NCI-H524 (cell line): ENCODE measurements at regions not wholly inside any gene's neighbourhood (a gene's known extent, or its start where the extent isn't known, plus 50 kb on each side); places are given as distances from the start of the nearest gene placed in this dataset.
A peak's percentile ranks its signal among the peaks of the same experiment; 100 is the strongest.

ENCODE experiments used
- DNase-seq, 2 experiments: peaks; one replicate each; lab custom pipeline; 2025; lab: John Stamatoyannopoulos, UW

DNA sequence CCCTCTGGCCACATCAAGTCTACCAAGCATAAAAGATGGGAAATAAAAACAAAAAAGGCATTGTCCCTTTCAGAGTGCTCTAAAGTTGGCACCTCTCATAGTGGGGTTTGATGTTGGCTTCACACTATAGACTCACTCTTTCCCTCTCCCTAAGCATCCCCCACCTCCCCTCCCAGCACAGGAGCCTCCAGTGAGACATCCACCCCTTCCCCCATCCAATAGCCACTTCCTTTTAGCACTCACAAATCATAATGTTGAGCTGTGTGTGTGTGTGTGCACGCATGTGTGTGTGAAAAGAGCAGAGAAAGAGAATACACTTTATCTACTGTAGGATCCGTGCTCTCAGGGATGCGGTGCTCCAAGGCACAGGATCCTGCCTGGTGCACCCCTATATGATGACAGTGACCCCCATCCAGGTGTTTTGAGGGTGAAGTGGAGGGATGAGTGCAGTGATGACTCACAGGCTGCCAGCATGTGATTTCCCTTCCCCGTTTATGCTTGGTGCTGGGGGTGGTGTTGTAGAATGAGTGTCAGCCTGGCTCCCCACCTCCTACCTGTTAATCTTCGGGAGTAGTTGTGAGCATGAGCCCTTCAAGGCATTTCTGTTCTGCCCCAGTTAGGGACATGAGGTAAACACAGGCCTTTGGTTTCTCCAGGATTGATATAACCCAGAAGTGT lies 235.2 kb upstream of the B3GAT1 start:
- DNase-seq = no peak

DNA sequence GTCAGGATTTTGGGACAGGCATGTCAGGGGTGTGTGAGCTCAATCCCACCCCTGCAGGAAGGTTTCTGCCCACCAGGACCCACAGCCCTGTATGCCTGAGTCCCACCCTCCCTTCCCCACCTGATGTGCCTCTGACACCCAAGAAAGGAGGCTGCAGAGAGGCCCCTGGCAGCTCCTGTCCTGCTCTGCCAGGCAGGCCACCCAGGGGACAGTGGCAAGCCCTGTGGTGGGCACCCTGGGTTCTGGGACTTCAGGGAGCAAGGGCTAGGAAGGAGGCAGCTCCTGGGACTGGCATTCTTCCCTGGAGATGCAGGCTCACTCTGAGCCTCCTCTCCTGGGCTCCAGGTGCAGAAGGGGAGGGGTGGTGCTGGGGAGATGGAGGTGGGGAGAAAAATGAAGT lies 234.5 kb upstream of the B3GAT1 start:
- no peak for DNase-seq

DNA sequence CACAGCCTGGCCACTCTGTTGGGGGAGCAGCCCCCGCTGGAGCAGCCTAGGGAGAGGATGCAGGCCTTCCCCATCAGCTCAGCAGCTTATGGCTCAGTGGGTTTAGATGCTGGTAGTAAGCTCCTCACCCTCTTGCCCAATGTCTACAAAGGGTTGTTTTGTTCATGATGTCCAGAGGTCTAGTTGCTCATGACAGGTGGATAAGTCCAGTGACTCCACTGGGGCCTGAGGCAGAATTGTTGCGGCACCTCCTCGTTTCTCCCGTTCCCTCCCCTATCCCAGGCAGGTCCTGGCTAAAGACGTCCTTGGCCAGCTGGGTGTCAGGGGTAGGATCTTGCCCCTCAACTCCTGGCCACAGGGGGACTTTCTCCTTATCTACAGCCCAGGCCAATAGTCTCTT lies 233.5 kb upstream of the B3GAT1 start:
- no peak for DNase-seq

DNA sequence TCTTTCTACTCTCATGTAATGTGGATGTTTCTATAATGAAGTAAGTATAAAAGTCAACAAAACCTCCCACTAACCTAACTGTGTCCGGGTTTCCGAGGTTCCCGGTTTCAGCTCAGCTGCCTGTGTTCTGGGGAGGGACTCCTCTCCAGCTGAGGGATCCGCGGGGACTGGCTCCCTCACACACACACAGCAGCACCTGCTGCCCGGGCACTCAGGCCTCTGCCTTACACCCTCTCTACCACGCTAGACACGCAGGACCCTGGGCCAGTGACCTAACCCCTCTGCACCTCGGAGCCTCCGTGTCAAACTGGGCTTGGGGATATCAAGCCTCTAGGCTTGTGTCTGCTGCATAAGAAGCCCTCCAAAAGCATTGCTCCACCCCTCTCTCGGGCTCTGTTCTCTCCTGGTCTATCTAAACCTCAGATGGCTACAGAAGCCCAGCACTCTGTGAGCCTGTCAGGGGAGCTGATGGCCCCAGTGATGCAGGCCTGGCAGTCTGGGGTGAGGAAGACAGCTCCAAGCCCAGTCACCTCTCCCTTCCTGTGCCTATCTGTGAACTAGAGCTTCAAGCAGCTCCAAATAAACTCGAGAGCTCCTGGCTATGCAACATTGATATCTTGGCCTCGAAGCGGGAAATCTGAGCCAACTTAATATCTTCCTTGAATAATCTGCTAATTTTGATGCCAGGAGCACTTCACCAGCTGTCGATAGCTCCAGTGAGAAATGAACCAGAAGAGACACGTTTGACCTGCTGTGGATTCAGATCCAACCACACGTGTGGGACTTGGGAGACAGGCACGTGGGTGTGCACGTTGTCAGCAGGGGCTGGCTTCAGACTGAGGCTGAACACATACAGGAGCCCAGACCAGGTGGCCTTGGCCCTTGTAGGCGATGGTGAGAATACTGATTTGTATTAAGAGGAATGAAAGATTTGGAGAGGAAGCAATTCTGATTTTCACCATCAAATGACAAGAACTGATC lies 232.7 kb upstream of the B3GAT1 start:
- peak; percentile 78 to 85 for DNase-seq

DNA sequence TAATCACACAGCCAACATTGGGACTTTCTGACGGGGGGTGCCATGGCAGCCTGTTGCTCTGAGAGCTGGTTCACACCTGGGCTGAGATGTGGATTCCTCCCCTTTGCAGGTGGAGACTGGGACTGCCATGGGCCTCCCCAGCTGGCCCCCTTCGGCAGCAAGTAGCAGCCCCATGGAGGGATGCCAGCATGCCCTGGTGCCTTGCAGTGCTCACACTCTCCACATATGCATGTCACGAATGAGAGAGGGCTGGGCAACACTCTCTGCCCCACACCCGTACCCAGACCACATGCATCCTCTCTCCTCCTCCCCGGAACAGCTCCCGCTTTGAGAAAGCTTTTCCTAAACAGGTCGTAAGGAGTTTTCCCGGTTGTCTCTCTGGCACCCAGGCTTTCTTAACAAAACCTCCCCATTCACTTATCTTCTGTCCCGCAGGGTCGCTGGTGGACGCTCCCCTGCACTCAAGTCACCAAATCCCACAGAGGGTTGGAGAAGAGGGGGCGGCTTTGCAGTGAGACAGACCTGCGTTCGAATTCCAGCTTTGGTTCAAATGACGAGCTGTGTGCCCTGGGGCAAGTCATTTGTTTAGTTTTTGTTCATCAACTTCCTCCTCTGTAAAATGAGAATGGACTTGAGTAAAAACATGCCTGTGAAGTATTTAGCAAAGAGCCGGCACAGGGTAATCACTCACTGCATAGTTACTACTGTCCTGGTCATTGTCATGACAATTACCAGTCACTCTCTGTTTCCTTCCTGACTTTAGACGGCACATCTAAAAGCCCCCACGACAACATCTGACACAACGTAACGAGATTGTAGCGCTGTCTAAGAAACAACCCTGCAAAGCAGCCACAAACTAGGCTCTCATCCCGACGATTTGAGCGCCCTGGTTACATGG lies 231.3 kb upstream of the B3GAT1 start:
- DNase-seq = no peak

DNA sequence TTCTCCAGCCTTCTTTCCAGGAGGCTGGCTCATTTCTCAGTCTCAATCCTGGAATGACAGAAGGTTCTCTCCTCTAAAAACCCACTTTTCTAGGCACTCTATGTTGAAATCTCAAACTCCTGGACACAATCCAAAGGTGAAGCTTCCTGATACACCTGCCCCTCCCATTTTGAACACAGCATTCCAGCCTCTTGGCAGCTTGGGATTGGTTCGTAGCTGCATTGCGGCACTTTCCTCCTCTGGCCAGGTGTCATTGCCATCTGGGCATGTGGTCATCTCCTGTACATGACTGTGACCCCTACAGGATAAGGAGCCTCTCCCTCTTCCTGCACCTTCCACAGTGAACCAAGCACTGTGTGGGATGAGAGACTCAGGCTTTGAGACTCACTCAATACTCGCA lies 230.2 kb upstream of the B3GAT1 start:
- DNase-seq = peak in 1 of 2 experiments; percentile 6

DNA sequence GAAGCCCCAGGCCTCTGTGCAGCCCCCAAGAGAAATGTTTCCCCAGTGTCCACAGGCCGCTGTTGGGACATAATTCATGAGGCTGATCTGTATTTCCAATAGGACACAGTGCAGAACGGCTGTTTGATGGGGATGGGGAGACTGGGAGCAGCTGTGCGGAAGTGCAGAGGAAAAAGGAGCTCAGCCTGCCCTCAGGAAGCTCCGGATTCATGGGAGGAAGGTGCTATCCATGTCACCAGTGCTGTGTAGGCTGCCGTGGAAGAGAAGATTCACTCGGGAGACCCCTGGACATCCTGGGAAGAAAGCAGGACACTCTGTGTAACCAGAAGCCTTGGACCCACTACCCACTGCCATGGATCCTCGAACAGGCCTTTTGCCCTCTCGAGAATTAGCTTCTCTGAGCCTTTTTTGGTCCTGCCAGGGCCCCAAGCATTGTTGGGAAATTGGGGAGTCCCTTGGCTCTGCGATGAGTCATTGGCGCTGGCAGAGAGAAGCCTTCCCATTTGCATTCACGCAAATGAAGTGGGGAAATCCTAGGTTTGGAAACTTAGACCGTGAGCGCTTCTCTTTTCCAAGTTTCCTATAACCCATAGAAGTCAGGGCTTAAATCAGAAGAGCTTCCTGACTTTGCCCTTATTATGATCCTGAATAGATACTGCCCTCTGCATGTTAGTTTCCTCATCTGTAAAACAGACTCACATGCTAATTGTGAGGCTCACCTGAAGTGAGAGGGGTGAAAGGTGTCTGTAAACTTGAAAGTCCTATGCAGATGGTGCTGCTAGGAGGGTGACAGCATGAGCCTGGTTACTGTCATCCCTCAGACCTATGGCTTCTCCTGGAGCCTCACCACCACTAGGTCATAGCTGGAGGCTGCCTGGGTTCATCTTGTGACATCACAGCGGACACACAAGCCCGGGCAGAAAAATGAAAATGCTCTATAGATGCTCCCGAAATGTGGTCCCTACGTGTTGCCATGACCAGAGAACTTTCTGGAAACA lies 229.2 kb upstream of the B3GAT1 start:
- no peak for DNase-seq

DNA sequence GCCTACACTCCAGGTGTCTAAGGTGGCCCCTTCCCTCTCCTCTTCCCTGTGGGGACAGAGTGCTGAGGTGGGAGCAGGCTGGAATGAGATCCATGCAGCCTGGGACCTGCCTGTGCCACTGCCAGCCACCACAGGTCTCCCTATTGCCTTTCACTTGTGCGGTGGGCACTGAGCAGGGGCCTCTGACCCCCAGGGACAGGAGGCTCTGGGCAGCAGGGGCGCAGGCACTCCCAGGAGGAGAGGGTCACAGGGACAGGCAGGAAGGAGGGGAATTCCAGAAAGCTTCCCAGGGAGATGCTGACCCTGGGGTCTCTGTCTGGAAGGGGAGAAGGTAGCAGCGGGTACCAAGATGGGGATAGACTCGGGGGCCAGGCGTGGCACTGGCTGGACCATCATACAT lies 228.5 kb upstream of the B3GAT1 start:
- no peak for DNase-seq

DNA sequence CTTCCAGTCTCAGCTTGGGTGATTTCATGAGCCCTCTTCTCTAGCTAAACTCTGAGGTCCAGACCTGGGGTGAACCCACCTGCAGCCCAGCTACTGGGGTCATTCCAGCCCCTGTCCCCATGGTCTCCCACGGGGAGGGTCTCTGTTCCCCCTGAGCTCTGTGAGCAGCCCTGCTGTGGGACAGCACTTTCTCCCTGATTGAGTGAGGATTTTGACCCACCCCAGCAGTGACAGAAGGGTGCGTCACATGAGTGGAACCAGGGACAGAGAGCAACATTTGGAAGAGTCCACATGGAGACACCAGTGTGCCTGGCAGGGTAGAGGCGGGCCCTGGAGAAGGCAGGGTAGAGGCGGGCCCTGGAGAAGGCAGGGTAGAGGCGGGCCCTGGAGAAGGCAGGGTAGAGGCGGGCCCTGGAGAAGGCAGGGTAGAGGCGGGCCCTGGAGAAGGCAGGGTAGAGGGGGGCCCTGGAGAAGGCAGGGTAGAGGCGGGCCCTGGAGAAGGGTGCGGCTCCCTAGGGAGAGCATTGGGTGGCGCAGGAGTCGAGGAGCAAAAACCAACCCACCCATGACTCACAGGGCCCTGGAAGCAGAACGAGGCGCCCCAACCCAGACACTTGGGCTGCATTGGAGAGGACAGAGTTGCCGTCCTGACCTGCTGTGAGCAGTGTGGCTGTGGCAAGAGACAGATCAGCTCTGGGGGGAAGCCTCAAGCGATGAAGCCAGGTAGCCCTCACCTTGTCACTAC lies 227.7 kb upstream of the B3GAT1 start:
- DNase-seq = peak in 1 of 2 experiments; percentile 3

DNA sequence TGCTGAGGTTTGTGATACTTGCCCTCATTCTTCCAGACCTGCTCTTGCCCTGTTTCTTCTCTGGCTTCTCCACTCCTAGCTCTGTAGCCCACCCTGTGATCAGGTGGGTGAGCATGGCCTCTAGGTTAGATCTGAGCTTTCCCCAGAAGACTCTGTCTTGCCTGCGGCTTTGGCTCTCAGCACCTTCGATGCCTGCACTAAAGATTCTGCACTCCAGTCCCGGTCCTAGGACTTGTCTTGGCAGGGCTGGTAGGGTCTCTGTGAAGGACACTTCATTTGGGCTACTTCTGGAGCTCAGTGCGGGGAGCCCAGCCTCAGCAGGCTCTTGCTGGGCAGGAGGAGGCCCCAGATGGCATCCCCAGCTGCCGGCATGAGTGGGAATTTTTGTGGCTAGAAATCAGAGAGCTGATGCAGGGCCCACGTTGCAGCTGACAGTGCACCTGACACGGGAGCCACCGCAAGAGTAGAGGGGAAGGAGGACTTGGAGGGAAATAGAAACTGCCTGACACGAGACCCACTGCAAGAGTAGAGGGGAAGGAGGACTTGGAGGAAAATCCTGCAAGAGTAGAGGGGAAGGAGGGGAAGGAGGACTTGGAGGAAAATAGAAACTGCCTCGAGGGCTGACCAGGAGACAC lies 226.9 kb upstream of the B3GAT1 start:
- DNase-seq = peak; percentile 39 to 74

DNA sequence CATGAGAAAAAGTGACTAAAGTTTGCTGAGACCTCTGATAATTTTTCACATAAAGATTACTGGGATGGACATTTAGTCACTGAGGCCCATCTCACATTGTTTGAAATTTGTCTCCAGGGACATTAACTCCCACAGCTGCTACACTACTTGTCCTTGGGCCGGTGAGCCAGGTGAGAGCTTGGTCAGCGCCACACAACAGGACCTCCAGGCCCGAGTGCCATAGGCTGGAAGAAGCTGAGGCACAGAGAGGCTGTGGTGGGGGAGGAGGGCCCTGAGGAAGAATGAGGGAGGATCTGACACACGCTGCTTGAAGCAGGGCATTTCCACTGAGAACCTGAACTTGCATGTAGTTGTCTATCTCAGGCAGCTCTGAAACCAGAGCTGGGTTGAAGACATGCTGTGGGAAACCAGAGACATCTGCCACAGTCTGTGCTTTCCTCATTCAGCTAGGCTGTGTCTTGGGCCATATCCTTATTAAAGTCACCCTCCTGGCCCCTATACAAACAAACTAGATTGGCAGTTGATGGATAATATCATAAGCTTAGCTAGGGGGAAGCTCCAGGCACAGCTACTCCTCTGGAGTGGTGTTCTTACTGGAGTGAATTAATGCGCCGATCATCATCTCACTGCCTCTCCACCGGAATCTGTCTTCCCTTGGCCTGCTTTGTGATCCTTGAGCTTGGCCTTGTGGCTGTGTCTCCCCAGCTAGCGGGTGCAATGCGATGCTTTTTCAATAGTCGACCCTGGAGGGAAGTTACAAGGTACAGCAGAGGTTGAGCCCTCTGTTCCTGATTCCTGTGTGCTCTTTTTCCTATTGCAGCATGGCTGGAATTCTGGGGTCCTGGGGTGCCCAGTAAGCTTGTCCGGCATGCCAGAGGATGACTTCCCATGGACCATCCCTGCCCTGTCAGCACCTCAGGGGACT lies 225.3 kb upstream of the B3GAT1 start:
- peak; percentile 55 to 87 for DNase-seq

DNA sequence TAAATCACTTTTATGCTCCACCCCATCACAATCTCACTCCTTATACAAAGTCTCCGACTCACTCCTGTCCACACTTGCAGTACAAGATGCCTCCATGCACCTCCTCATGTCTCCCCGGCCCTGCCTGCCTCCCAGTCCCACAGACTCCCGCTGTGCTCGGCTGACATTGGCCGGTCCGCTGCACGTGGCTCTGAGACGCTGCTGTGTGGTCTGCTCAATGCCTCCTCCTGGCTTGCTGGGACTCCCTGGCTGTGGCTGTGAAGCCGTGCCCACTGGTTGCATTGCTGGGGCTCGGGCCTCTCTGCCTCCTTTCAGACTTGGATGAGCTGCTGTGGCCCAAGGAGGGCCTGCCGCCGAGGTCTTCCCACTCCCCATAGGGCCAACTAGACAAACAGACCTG lies 224.0 kb upstream of the B3GAT1 start:
- DNase-seq = no peak

DNA sequence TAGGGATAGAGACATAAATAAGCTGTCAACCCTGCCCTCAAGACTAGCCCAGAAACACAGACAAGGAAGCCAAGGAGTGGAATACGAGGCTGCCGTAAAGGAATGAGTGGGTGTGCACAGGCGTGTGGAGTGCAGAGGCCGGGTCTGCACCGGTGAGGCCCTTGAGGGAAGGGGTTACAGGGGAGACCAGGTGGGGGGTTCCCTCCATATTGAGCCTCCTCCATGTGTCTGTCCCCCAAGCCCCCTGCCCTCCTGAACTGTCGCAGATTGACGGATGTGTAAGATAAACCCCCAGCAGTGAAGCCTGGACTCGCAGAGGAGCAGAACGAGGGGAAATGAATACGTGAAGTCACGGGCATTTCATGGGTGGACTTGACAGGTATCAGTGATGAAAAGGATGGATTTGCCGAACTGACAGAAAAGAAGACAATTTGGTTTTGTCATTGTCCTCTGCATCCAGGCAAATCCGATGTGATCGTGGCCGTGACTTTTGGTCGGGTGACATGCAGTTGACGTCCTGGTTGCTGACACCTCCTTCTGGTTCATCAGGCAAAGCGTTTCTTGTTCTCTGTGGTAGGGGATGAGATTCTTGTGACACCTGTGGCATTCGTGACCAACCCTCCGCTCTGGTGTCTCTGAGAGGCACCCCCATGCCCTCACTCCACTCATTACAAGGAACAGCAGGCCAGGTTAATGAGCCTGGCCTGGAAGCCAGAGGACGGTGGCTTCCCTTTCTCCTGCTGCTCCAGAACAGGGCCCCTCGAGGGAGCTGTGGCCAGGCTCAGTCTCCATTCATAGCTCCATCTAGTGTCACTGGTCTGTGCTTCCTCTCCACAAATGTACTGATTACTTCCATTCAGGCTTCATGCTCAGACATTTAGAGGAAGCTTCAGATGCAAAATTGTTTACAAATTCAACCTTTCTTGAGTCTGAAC lies 223.1 kb upstream of the B3GAT1 start:
- no peak for DNase-seq

DNA sequence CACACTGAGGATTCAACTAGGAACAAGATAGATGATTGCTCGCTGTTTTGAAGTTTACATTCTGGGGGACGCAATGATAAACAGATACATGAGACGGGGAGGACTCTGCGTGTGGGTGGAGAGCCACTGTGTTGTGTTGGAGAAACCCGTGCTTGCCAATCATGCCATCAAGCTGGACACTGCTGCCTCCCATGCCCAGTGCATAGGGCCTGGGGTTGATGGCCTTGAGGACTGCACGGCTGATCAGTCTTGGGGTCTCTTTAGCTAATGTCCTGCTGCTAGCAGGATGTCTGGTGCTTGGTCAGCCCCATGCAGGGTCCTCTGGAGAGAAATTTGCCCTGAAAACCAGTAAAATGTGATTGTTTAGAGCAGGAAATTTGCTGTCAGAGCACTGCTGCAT lies 221.2 kb upstream of the B3GAT1 start:
- no peak for DNase-seq

DNA sequence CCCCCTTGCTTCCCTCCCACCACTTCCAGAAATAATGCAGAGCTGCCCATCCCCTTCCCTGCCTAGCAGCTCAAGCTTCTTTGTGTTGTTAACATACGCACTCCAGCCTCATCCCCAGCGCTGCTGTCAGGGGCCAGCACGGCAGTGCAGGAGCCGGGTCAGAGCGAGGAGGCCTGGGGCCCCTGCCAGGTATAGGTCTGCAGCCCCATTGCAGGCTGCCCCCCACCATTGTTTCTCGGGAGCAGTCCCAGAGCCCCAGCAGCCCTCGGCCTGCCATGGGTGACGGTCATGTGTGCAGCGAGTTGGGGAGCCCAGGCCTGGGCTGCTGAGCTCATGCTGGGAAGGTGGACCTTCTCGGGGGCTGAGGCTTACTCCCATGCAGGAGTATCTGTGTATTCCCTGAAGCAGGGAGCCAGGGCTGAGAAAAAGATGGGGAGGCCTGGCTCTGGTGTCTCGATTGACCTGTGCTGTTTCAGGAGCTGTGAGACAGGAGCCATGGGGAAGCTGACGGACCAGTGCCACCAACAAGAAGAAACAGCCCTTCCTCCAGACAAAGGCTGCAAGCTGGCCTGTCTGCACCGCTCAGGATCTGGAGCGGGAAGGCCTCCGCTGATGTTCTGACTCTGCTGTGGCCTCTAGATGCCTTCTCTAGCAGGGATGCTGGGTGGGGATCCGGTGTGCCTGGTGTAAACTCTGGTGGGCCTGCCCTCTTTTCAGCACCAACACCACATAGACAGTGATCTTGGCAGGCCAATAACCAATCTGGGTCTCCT lies 220.5 kb upstream of the B3GAT1 start:
- DNase-seq = no peak

DNA sequence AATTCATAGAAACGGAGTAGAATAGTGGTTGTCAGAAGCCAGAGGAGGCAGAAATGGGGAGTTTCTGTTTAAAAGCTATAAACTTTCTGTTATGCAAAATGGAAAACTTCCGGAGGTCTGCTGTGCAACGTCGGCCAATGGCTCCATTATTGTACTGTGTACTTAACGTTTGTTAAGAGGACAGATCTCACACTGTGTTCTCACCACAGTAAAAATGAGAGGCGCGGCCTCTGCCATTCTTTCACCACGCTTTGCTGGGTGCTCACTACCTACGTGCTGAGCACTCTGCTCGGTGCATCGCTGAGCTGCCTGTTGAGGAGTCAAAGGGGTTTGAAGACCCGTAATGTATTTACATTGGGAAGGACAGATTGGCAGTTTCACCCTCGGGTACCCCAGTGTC lies 218.8 kb upstream of the B3GAT1 start:
- DNase-seq = no peak

DNA sequence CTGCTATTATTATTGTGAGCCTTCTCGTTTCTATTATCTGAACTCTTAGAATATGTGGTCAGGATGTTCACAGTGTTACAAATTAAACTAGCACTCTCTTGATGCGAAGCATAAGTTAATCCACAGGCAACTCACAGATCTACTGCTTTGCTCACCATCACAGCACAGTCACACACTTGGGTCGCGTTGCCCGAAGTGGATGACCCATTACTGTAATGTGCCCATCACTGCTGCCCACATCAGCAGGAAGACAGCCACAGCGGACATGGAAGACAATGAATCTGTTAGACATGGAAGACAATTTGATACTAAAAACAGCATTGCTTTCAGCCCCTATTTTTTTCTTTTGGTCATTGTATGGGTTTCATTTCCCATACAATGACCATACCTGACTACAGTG lies 216.4 kb upstream of the B3GAT1 start:
- no peak for DNase-seq
